ENCODE measurements at regions not wholly inside any gene's neighbourhood (a gene's known extent, or its start where the extent isn't known, plus 50 kb on each side); places are given as distances from the start of the nearest gene placed in this dataset.

GRCh38 chr13:78238911-78239310 is 320.3 kb upstream of the EDNRB start:
- TF ChIP-seq, protein P1, sequence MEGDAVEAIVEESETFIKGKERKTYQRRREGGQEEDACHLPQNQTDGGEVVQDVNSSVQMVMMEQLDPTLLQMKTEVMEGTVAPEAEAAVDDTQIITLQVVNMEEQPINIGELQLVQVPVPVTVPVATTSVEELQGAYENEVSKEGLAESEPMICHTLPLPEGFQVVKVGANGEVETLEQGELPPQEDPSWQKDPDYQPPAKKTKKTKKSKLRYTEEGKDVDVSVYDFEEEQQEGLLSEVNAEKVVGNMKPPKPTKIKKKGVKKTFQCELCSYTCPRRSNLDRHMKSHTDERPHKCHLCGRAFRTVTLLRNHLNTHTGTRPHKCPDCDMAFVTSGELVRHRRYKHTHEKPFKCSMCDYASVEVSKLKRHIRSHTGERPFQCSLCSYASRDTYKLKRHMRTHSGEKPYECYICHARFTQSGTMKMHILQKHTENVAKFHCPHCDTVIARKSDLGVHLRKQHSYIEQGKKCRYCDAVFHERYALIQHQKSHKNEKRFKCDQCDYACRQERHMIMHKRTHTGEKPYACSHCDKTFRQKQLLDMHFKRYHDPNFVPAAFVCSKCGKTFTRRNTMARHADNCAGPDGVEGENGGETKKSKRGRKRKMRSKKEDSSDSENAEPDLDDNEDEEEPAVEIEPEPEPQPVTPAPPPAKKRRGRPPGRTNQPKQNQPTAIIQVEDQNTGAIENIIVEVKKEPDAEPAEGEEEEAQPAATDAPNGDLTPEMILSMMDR (IDR thresholded peaks at IDR 0.05) = no peak
- Mint-ChIP-seq H3K36me3 (ENCODE audit: low read depth) (no peaks in the 10 kb centered on the region), H3K4me3 (no peak overlapping the region), H3K27me3 (peaks cover 9% of the 10 kb centered on the region), H3K27ac (no peak overlapping the region), H3K4me1 (ENCODE audit: low read depth) (no peaks in the 10 kb centered on the region), H3K9me3 (no peaks in the 10 kb centered on the region)
- ATAC-seq (ENCODE audit: poor library complexity) = no peak
- intact Hi-C loops (cut with DNase I, micrococcal nuclease) = no loop called here
- Histone ChIP-seq H3K27ac (ENCODE audit: low read depth in 1 of 2, low read length in 2 of 2) (no peak overlapping the region), H3K27me3 (ENCODE audit: control insufficient read depth in 1 of 2, insufficient read depth in 2 of 2, low read length in 2 of 2) (no peaks in the 10 kb centered on the region), H3K36me3 (ENCODE audit: insufficient read depth, low read length) (no peaks in the 10 kb centered on the region), H3K4me1 (ENCODE audit: insufficient read depth, low read length) (no peaks in the 10 kb centered on the region), H3K9me3 (ENCODE audit: control insufficient read depth in 1 of 2, insufficient read depth in 1 of 2, low read length in 2 of 2) (no peaks in the 10 kb centered on the region), H3K4me3 (ENCODE audit: low read length) (no peak overlapping the region)
- CTCF ChIA-PET = no interaction called here
- no peak for DNase-seq
- POLR2A ChIA-PET = no interaction called here

DNA sequence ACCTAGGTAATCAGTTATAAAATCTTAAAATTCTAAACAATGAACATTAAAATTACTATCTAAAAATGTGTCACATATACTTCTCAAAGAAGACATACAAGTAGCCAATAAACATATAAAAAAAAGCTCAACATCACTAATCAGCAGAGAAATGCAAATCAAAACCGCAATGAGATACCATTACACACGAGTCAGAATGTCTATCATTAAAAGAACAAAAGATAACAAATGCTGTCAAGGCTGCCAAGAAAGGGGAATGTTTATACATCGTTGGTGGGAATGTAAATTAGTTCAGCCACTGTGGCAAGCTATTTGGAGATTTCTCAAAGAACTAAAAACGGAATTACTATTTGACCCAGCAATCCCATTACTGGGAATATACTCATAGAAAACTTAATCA is 310.3 kb upstream of the EDNRB start:
- no peaks in the 10 kb centered on the region for H3K27me3 ChIP-seq (ENCODE audit: control insufficient read depth in 1 of 2, insufficient read depth in 2 of 2, low read length in 2 of 2)
- no peaks in the 10 kb centered on the region for H3K9me3 ChIP-seq (ENCODE audit: control insufficient read depth in 1 of 2, insufficient read depth in 1 of 2, low read length in 2 of 2)
- Mint-ChIP-seq H3K27ac (no peak overlapping the region), H3K36me3 (ENCODE audit: low read depth) (no peaks in the 10 kb centered on the region), H3K4me1 (ENCODE audit: low read depth) (no peaks in the 10 kb centered on the region), H3K27me3 (no peaks in the 10 kb centered on the region), H3K4me3 (no peak overlapping the region), H3K9me3 (peaks cover 2% of the 10 kb centered on the region)
- no peak overlapping the region for H3K4me3 ChIP-seq (ENCODE audit: low read length)
- POLR2A ChIA-PET = no interaction called here
- TF ChIP-seq, protein P1 (IDR thresholded peaks at IDR 0.05) = no peak
- CTCF ChIA-PET = no interaction called here
- no peak for ATAC-seq (ENCODE audit: poor library complexity)
- intact Hi-C loops (cut with DNase I, micrococcal nuclease) = no loop called here
- no peak overlapping the region for H3K27ac ChIP-seq (ENCODE audit: low read depth in 1 of 2, low read length in 2 of 2)
- no peaks in the 10 kb centered on the region for H3K36me3 ChIP-seq (ENCODE audit: insufficient read depth, low read length)
- DNase-seq = no peak
- H3K4me1 ChIP-seq (ENCODE audit: insufficient read depth, low read length) = no peaks in the 10 kb centered on the region

DNA sequence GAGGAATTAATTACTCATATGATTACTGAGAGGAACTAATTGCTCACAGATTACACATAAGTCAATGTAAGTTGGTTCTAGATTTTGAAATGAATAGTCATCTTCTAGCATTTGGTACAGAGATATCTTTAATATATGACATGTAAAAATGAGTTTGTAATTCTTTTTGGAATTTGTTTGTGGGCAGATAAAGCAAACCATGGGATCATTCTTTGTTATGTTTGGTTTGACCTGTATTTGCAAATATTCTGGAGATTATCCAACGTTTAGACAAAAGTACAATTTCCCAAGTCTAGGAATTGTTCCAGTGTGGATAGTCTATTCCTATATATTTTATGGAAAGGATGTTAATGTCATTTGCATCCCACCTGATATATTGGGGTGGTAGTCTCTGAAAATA is 309.6 kb upstream of the EDNRB start:
- DNase-seq (no peak), ATAC-seq (ENCODE audit: poor library complexity) (no peak)
- Histone ChIP-seq H3K9me3 (ENCODE audit: control insufficient read depth in 1 of 2, insufficient read depth in 1 of 2, low read length in 2 of 2) (no peaks in the 10 kb centered on the region), H3K36me3 (ENCODE audit: insufficient read depth, low read length) (no peaks in the 10 kb centered on the region), H3K27ac (ENCODE audit: low read depth in 1 of 2, low read length in 2 of 2) (no peak overlapping the region), H3K4me3 (ENCODE audit: low read length) (no peak overlapping the region), H3K27me3 (ENCODE audit: control insufficient read depth in 1 of 2, insufficient read depth in 2 of 2, low read length in 2 of 2) (no peaks in the 10 kb centered on the region), H3K4me1 (ENCODE audit: insufficient read depth, low read length) (no peaks in the 10 kb centered on the region)
- Mint-ChIP-seq H3K27ac (no peak overlapping the region), H3K9me3 (peaks cover 2% of the 10 kb centered on the region), H3K27me3 (no peaks in the 10 kb centered on the region), H3K4me3 (no peak overlapping the region), H3K4me1 (ENCODE audit: low read depth) (no peaks in the 10 kb centered on the region), H3K36me3 (ENCODE audit: low read depth) (no peaks in the 10 kb centered on the region)
- TF ChIP-seq, protein P1 (IDR thresholded peaks at IDR 0.05) = no peak
- intact Hi-C loops (cut with DNase I, micrococcal nuclease) = no loop called here
- ChIA-PET POLR2A (no interaction called here), CTCF (no interaction called here)

Data from CD4-positive, alpha-beta T cell (primary cell).